Endothelial cell of umbilical vein (primary cell): ENCODE measurements at regions not wholly inside any gene's neighbourhood (a gene's known extent, or its start where the extent isn't known, plus 50 kb on each side); places are given as distances from the start of the nearest gene placed in this dataset.

ENCODE experiments used
- CTCF ChIP-seq, 2 donors: IDR thresholded peaks; 1 replicate in 1 of 2; 2 replicates in 1 of 2; pipeline ENCODE4 v1.5.1; 2011; ENCODE audit warnings: low read length in 2 of 2, mild to moderate bottlenecking in 2 of 2, moderate library complexity in 2 of 2, control low read depth in 1 of 2, inconsistent platforms in 1 of 2, low read depth in 1 of 2; ENCODE audit not compliant: insufficient read depth in 1 of 2; ENCODE audit errors: extremely low read depth in 1 of 2
- EZH2 ChIP-seq: IDR thresholded peaks from 2 replicates; pipeline ENCODE4 v1.6.1; 2012; ENCODE audit warnings: borderline replicate concordance, low read depth, mild to moderate bottlenecking, moderate library complexity, low read length, inconsistent platforms; ENCODE audit not compliant: severe bottlenecking
- POLR2AphosphoS5 ChIP-seq: IDR thresholded peaks from 2 replicates; pipeline ENCODE4 v1.6.1; 2012; ENCODE audit warnings: low read depth, mild to moderate bottlenecking, control low read depth, low read length, moderate library complexity; ENCODE audit not compliant: insufficient read depth

- TF ChIP-seq EZH2, result no peak
- TF ChIP-seq POLR2AphosphoS5, result no peak
- TF ChIP-seq CTCF (IDR thresholded peaks at IDR 0.05; ENCODE audit: extremely low read depth in 1 of 2, insufficient read depth in 1 of 2, low read depth in 1 of 2, low read length in 2 of 2), result no peak
Observed at GRCh38 chr17:34478244-34478643, 101.1 kb upstream of the TMEM132E start.
